SW480 (cell line): ENCODE measurements at regions not wholly inside any gene's neighbourhood (a gene's known extent, or its start where the extent isn't known, plus 50 kb on each side); places are given as distances from the start of the nearest gene placed in this dataset.
"Not testable (repeated sequence)": the region's sequence is repeated elsewhere in the genome, so short reads cannot be mapped to it uniquely, and the experiment has no call there.

Experiments
- DNase-seq: peaks from one replicate; pipeline ENCODE4 v3.0.0-alpha.2; 2016; ENCODE audit warnings: low spot score

DNA sequence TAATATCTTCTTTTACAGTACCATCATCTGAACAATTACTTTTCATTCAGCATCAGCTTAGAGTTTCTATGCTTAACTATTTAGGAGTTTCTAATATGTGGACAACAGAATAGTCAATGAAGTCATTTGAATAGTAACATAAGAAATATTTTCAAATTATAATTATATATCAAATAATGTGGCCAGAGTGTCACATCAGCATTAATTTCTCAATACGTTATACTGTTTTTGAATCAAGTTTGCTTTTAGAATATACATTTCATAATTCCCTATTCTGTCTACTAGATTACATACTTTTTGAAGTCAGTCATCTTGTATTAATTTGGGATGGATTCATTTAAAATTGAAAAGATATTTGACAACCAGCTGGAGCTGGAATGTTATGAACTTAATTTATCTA, 677.4 kb upstream of the PABPC4L start:
- DNase-seq, result no peak

DNA sequence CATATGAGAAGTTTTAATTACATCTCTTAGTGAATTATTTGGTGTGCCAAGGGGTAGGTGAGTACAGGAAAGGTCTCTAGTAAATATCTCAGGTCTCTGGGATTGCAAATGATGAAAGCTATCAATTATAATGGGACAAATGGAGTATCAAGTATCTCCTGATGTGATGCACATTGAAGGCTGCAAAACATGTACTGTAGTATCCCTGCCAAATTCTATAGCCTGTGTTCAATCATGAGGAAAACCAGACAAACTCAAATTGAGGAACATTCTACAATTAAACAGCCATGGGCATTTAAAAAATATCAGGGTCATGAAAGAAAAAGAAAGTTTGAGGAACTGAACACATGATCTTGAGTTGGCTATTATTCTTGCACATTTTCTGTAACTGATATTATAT, 665.4 kb upstream of the PABPC4L start:
- DNase-seq, result no peak

DNA sequence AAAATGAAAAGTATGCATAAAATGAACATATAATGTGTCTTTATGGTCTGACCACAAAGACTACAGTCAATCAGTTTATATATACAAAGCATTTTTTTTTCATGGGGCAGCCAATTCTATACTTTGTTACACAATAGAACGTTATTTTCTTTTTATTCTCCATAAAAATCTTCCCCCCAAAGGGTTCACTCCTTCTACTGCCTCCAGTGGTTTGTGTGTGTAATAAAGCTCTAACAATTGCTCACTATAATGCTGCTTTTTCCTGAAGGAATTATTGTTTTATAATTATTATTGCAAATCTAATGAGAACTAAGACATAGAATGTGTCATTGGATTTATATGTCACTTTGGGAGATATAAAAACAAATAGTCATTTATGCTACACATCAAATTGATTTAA, 664.1 kb upstream of the PABPC4L start:
- no peak for DNase-seq

DNA sequence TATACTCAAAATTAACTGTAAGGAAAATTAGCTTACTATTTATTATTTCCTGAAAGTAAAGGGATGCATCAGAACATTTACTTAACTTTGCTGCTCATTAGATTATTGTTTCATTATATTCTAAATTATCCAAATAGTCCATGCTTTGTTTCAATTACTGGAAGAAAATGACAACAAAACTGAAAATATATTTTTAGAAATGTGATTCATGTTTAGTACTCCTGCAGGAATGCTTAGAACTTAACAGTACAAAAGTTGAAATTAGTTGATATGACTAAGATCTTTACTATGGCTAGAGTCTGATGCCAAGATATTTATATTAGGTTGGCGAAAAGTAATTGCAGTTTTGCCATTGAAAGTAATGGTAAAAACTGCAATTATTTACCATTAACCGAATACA, 660.5 kb upstream of the PABPC4L start:
- DNase-seq, result no peak

DNA sequence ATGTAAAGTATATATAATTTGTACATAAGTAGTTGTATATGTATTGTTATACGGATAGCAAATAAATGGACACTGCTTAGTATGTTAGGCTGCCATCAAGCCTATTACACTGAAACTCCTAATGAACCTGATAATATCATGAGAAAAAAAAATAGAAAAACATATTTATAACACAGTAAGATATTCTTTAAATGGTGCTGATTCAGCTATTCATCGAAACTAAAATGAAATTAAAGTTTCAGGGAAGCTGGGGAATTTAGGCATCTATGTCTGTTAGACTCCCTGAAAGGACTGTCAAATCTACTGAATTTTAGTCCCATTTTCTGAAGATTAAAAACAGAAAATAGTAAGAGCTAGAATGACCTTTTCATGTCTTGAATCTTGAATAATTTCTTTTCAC, 647.1 kb upstream of the PABPC4L start:
- DNase-seq, result no peak

DNA sequence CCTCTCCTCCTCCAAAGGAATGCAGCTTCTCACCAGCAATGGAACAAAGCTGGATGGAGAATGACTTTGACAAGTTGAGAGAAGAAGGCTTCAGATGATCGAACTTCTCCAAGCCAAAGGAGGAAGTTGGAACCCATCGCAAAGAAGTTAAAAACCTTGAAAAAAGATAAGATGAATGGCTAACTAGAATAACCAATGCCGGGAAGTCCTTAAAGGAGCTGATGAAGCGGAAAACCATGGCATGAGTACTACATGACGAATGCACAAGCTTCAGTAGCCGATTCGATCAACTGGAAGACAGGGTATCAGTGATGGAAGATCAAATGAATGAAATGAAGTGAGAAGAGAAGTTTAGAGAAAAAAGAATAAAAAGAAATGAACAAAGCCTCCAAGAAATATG, 629.2 kb upstream of the PABPC4L start:
- DNase-seq, result not testable (repeated sequence)

DNA sequence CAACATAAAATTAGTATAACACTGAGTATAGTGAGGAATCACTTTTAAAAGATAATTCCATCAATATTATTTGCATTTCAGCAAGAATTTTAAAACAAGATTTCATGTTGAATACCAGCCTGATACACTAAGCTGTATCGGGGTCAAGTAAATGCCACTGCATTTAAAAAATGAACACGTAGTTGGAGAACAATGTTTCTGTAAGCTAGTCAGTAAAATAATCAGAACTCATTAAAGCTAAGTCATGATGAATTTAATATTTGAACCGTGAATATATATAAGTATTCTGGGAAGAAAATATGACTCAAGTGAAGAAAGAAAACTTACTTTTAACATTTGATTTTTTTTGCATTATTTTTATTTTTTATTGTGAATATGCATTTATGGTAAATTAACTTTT, 611.0 kb upstream of the PABPC4L start:
- no peak for DNase-seq

DNA sequence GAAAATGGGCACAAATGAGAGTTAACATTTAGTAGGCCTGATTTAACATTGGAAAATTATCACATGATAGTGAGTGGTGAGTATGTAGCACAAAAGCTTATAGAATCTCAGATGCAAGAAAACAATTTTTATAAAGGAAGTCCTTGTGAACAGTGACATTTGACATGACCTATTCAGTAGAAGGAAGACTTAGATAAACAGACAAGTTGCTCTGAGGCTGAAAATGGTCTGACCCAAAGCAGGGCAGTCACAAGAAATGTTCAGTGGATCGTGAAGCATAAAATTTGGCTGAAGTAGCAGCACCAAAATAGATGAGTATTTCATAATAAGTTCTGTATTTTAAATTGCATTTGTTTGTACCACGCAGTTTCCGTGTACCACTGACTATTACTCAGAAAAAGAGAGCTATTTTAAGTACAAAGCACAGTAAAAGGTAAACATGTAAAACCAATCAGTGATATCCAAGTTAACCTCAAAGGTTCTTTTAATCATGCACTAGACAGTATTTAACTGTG, 605.7 kb upstream of the PABPC4L start:
- no peak for DNase-seq

DNA sequence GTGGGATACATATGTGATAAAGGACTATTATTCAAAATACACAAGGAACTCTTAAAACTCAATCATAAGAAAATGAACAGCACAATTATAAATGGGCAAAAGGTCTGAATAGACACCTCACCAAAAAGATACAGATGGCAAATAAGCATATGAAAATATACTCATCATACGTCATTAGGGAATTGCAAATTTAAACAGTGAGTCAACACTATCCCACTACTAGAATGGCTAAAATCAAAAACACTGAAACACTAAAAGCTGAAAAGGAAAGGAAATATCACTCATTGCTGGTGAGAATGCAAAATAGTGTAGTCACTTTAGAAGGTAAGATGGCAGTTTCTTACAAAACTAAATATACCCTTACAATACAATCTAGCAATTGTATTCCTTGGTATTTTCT, 597.0 kb upstream of the PABPC4L start:
- DNase-seq, result no peak

DNA sequence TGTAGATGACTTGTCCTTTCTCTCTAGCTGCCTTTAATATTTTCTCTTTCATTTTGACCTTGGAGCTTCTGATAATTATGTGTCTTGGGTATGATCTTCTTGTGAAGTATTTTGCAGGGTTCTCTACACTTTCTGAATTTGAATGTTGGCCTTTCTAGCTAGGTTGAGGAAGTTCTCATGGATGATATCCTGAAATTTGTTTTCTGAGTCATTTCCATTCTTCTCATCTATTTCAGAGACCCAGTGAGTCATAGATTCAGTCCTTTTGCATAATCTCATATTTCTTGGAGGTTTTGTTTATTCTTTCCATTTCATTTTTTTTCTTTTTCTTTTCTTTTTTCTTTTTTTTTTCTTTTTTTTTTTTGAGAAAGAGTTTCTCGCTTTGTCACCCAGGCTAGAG, 585.7 kb upstream of the PABPC4L start:
- DNase-seq, result no peak

DNA sequence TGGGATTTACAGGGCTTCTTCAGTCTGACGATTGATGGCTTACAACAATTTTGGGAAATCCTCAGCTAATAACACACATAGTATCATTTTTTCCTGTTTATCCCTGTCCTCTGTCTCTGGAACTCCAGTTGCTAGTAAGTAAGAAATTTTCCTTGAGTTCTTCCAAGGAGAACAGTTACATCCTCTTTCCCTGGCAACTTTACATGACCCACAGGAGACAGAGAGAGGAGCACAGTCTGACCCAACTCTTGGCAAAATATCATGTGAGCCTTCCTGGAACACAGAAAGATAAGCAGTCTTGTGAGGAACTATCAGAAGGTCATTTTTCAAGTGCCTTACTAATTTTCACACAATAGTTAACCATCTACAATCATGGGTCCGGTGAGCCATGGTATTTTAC, 578.7 kb upstream of the PABPC4L start:
- DNase-seq, result no peak

DNA sequence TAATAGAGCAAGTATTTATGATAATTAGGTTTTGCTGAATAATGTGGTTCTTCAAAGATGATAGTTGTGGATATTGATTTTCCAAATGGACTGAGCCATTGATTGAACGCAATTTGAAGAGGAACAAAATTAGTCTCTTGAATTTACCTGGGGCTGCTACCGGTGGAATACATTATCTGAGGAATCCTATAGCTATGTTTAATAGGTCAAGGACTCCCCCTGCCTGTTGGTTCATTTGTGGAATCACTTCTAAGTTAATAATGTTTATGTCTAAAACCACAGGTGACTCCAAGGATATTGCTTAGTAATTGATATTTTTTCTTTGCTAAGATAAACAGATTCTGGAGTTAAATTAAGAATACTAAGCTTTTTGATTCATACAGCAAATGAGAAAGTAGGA, 576.0 kb upstream of the PABPC4L start:
- DNase-seq, result no peak

DNA sequence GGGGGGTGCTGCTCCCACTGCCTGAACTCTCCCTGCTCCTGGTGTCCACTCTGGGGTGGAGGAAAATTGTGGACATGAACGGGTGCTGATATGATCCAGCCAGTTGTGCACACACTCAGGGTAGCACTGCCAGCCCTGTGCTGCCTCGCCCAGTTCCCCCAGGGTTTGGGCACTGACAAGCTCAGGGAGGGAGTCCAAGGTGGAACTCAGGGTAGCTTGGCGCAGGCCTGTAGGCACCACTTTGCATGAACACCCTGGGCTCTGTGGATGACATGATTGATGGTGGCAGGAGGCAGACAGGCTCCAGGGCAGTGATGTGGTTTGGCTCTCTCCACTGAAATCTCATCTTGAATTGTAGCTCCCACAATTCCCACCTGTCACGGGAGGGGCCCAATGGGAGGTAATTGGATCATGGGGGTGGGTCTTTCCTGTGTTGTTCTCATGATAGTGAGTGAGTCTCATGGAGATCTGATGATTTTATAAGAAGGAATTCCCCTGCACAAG, 572.0 kb upstream of the PABPC4L start:
- no peak for DNase-seq

DNA sequence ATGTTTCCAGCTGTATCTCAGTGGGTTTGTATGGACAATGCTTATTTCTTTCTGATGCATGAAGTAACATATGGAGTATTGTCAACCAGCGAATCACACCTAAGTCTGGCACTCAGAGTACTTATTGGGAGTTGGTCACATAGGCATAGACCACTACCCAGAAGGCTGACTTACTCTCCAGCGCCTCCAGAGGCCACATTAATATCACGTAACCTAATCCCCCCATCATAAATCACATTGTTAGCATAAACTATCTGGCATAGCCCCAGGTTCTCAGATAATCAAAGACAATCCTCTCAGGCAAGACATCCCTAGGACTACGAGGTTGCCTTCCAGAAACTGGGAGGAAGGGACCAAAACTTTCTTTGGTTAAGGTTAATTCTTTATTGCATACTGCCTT, 560.5 kb upstream of the PABPC4L start:
- DNase-seq, result no peak

DNA sequence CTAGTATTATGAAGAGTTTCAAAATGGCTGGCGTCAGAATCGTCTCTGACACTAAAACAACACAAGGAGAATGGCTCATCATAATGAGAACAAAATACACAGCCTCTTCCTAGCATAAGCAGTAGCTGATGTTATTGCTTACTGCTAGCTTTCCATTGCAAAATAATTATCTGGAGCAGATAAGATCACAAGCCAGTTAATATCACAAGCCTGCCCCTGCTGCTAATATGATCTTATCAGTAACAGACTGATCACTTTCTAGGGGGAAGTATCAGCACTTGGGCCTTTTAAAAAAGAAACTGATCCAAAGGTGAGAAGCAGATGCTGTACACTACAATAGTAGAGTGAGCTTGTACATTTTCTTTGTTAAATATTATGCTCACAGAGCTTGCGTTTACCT, 554.8 kb upstream of the PABPC4L start:
- no peak for DNase-seq

DNA sequence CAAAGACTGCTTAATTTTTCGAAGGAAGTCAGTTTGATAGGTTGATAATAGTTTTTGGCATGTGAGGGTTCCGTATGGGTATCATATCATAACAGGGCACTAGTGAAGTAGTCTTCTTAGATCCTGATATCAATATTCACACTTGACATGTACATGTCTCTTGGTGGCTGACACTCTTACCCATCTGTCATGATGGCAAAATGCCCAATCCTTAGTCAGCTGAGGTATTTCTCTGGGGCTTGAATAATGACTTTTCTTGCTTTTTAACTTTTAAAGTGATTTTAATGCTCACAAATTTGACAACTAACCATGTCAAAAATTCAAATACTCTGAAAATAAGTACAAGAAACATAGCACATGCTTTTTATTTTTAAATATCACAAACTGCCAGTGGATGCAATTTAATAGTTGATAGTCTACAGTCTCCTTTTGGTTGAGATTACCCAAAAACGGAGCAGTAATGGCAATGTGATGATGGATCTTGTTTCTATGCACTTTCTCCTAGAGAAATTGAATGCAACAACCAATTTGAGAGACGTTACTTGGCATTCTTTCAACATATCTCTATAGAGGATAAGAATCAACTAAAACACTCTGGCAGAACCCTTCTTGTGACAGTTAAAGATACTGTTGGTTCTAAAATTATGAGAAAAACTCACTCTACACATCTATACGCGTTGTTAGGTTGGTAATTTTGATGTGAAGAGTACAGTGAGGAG, 552.9 kb upstream of the PABPC4L start:
- DNase-seq, result no peak

DNA sequence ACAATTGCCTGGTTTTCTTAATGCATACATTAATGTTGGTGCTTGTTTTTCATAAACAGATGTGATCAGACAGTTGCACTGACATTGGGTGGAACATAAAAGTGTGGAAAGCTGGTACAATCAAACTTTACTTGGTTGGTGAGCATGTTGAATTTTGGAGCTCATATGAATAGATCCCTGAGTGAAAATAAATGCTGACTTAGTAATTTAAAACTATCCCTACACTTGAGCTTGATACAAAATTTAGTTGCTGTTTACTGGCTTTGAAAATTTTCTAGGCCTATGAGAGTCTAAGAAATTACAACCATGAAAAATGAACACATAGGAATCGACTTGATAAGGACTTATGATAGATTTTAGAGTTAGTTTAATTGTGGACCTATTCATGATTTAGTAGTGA, 551.8 kb upstream of the PABPC4L start:
- no peak for DNase-seq

DNA sequence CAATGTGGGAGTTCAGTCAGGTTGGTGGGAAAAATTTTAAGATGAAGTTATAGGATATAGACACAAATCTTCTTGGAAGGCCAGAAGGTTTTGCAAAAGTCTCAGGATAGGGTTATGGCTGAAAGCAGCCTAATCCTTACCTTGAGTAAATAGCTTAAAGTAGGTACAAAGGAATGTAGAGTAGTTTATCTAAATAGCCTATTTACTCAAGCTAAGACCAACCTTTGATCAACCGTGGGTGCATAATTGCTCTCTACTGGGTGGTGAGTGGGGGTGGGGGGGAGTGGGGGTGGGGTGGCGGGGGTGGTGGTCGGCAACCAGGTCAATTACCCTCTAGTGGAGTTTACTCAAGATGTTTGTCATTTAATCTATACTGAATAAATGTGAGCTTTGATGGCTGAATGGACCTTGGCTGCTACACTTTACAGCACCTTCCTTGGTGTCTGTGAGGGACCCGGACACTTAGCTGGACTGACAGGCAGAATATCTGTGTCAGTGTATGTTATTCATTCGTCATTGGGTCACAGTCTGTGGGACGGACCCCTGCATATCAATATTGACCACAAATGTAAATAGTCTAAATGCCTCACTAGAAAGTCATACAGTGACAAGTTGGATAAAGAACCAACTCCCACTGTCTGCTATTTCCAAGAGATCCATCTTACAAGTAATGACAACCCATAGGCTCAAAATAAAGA, 545.7 kb upstream of the PABPC4L start:
- no peak for DNase-seq

DNA sequence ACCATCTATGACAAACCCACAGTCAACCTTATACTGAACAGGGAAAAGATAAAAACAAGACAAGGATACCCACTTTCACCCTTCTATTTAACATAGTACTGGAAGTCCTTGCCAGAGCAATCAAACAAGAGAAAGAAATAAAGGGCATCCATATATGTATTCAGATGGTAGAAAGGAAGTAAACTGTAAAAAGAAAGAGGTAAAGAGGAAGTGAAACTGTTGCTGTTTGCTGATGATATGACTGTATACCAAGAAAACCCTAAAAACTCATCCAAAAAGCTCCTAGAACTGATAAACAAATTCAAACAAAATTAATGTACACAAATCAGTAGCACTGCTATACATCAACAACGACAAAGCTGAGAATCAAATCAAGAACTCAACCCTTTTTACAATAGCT, 538.7 kb upstream of the PABPC4L start:
- DNase-seq, result no peak

DNA sequence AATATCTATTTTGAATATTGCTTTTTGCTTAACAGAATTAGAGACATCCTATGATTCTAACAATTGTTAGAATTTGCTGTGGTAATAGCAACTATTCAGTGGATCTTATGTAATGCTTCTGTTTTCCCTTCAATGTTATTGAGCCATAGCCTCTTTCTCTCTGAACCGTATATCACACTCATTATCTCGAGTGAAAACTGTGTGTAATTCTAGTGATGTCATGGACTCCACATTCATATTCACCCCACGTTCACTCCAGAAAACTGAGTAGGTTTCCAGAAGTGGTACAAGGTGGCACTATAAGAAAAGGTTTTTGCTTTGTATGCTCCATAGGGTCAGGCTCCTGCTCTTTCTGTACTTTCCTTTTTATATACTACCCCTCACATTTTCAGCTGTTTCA, 534.3 kb upstream of the PABPC4L start:
- no peak for DNase-seq

DNA sequence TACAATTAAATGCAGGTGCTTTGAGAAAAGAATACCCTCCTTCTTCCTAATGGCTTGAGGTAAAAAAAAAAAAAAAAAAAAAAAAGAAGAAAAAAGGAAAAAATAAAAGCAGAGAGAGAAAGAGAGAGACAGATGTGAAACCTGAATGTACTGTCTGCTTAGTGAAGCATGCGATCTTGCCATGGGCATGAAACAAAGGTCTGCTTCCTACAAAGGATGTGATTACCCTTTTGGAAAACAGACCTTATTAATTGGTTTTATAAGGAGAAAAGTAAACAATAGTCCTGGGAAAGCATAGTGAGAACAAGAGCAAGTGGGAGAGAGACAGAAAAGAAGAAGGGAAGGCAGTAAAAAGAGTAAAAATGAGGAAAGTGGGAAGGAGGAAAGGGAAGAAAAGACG, 526.1 kb upstream of the PABPC4L start:
- no peak for DNase-seq

DNA sequence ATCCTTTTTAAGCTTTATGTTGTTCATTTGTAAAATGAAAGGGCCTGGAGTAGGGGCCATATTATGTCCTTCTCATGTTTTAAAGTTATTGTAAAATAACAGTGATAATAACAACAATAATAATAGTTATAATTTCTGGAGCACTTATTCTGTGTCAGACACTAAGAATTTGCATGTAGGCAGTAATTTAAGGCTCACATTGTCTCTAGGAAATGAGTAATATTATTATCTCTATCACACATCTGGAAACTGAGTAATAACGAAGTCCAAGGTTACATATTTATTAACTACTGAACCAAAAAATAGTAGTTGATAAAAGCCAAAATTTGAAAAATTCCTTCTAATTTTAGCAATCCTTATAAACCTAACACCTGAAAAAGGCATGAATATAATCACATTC, 520.7 kb upstream of the PABPC4L start:
- DNase-seq, result no peak

DNA sequence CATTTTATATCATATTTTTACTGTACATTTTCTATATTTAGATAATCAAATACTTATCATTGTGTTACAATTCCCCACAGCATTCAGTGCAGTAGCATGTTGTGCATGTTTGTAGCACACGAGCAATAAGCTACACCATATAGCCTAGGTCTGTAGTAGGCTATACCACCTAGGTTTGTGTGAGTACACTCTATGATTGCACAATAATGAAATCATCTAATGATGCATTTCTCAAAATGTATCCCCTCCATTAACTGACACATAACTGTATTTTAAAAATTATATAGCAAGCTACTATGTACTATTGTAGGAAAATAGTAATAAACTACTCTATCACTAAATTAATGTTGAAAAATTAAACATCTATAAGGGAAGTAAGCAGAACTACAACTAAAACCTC, 518.4 kb upstream of the PABPC4L start:
- no peak for DNase-seq

DNA sequence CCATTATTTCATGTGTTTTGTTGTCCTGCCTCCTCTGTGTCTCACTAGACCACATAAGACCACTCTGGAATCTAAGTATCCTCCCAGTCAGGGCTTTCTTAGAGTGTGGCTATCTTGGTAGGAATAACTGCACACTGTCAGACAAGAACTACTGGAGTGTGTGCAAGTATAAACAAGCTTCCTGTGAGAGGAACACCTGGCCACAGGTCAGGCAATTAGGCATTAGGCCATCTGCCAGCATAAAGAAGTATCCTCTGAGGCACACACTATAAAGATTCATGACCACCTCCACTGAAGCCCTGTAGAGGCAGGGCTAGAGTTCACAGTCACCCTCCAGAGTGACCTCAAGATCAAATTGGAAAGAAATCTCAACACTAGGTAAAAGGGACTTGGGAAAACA, 507.0 kb upstream of the PABPC4L start:
- DNase-seq, result no peak
